Vagina (tissue), 2 donors: ENCODE measurements at regions not wholly inside any gene's neighbourhood (a gene's known extent, or its start where the extent isn't known, plus 50 kb on each side); places are given as distances from the start of the nearest gene placed in this dataset.

Experiments used
- DNase-seq, 2 donors: peaks; one replicate each; pipeline ENCODE4 v3.0.0-alpha.2; 2017; ENCODE audit errors: extremely low spot score in 2 of 2
- H3K27ac ChIP-seq: fragments of 200-600 bp; sonication (generic); one replicate; pipeline ENCODE4 v1.5.1; 2019
- H3K27me3 ChIP-seq: fragments of 200-600 bp; sonication (generic); one replicate; pipeline ENCODE4 v1.5.1; 2019
- H3K36me3 ChIP-seq, 2 donors: fragments of 200-600 bp; sonication (generic); one replicate each; pipeline ENCODE4 v1.5.1; 2017 to 2019
- H3K4me1 ChIP-seq: fragments of 200-600 bp; sonication (generic); one replicate; pipeline ENCODE4 v1.5.1; 2019
- H3K4me3 ChIP-seq, 2 donors: fragments of 200-600 bp; sonication (generic); 1 replicate in 1 of 2; 2 replicates in 1 of 2; pipeline ENCODE4 v1.5.1; 2016 to 2019
- H3K9me3 ChIP-seq: fragments of 200-600 bp; sonication (generic); one replicate; pipeline ENCODE4 v1.5.1; 2019
- POLR2A ChIP-seq, 2 donors: fragments of 450-650 bp; IDR thresholded peaks; one replicate each; pipeline ENCODE4 v1.6.1; 2017; ENCODE audit warnings: antibody characterized with exemption in 2 of 2, mild to moderate bottlenecking in 2 of 2, moderate library complexity in 2 of 2
- POLR2AphosphoS5 ChIP-seq, 2 donors: sonication (generic); formaldehyde crosslinking; IDR thresholded peaks; one replicate each; pipeline ENCODE4 v1.9.0; 2017; ENCODE audit warnings: antibody characterized with exemption in 2 of 2, mild to moderate bottlenecking in 2 of 2, low read depth in 1 of 2; ENCODE audit not compliant: insufficient read depth in 1 of 2
- intact Hi-C: fragments of 100-400 bp; cut with DNase I; formaldehyde crosslinking; loops from one replicate; pipeline ENCODE4 v1.15.1; 2023
- TF ChIP-seq, protein P1 (sequence below), 3 experiments: fragments of 450-650 bp in 2 of 3; fragments of 200-600 bp in 1 of 3; sonication (generic) in 1 of 3; IDR thresholded peaks; one replicate each; pipeline ENCODE4 v1.5.1; 2017 to 2019; ENCODE audit warnings: antibody characterized with exemption in 3 of 3, mild to moderate bottlenecking in 2 of 3, moderate library complexity in 2 of 3

DNA sequence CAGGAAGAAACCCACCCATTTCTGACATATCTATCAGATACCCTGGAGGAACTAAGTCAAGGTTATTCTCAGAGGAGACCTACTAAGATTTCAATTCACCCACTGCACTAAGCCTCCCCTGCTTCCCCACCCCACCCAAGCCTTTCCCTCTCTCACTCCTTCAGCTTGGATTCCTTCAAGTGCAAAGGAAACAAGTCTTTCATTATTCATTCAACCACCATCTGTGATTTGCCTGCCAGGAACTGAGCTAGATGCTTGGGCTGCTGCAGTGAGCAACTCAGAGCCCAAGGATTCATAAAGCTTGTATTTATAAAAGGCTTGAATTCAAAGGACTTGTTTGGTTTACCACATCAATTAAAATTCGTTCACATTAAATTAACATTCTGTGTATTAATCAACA is 161.3 kb downstream of the GXYLT1 start:
- Histone ChIP-seq H3K4me1 (no peaks in the 10 kb centered on the region), H3K9me3 (no peaks in the 10 kb centered on the region), H3K27me3 (no peaks in the 10 kb centered on the region), H3K4me3 (no peak overlapping the region), H3K36me3 (no peaks in the 10 kb centered on the region), H3K27ac (no peak overlapping the region)
- intact Hi-C loops: no loop called here
- no peak for DNase-seq
- TF ChIP-seq, protein P1, sequence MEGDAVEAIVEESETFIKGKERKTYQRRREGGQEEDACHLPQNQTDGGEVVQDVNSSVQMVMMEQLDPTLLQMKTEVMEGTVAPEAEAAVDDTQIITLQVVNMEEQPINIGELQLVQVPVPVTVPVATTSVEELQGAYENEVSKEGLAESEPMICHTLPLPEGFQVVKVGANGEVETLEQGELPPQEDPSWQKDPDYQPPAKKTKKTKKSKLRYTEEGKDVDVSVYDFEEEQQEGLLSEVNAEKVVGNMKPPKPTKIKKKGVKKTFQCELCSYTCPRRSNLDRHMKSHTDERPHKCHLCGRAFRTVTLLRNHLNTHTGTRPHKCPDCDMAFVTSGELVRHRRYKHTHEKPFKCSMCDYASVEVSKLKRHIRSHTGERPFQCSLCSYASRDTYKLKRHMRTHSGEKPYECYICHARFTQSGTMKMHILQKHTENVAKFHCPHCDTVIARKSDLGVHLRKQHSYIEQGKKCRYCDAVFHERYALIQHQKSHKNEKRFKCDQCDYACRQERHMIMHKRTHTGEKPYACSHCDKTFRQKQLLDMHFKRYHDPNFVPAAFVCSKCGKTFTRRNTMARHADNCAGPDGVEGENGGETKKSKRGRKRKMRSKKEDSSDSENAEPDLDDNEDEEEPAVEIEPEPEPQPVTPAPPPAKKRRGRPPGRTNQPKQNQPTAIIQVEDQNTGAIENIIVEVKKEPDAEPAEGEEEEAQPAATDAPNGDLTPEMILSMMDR (IDR thresholded peaks at IDR 0.05): no peak
- TF ChIP-seq POLR2A (IDR thresholded peaks at IDR 0.05): no peak
- TF ChIP-seq POLR2AphosphoS5 (IDR thresholded peaks at IDR 0.05; ENCODE audit: insufficient read depth in 1 of 2, low read depth in 1 of 2): no peak

DNA sequence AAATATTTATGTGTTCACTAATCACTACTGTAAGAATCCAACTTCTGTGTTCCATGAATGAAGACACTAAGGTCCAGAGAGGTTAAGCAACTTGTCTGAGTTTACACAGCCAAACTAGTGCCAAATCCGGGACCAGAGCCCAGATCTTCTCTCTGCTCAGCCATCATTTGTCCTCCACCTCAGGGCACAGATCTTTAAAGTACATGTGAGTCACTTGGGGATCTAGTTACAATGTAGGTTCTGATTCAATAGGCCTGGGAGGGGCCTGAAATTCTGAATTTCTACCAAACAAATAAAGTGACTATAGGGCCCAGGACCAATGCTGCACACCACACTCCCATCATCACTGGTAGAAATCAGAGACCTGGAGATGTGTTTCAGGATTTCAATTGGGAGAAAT is 162.9 kb downstream of the GXYLT1 start:
- TF ChIP-seq POLR2A (IDR thresholded peaks at IDR 0.05) (no peak), POLR2AphosphoS5 (IDR thresholded peaks at IDR 0.05; ENCODE audit: insufficient read depth in 1 of 2, low read depth in 1 of 2) (no peak)
- TF ChIP-seq, protein P1 (IDR thresholded peaks at IDR 0.05): no peak
- DNase-seq: no peak
- H3K4me1 ChIP-seq: no peaks in the 10 kb centered on the region
- H3K4me3 ChIP-seq: no peak overlapping the region
- H3K27ac ChIP-seq: no peak overlapping the region
- intact Hi-C loops: no loop called here
- no peaks in the 10 kb centered on the region for H3K9me3 ChIP-seq
- H3K27me3 ChIP-seq: no peaks in the 10 kb centered on the region
- H3K36me3 ChIP-seq: no peaks in the 10 kb centered on the region

DNA sequence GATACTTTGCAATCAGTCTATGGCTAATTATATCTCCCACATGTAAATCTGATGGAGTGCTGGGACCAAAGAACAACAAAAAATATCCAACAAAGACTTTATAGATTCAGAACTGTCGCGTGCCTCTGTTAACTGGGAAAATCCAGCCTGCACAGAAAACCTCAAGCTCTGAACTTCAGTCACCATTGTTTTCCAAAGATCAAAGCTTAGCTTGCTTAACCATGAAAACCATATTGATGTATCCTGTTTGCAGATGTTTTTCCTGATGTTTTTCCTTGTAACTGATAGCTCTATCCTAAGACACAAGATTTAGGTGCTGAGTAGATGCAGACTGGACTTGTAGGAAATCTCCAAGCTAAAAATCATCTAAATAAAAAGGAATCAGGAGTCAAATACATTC is 163.7 kb downstream of the GXYLT1 start:
- Histone ChIP-seq H3K4me1 (no peaks in the 10 kb centered on the region), H3K36me3 (no peaks in the 10 kb centered on the region), H3K27ac (no peak overlapping the region), H3K27me3 (no peaks in the 10 kb centered on the region), H3K4me3 (no peak overlapping the region), H3K9me3 (no peaks in the 10 kb centered on the region)
- no peak for DNase-seq
- no peak for TF ChIP-seq POLR2A (IDR thresholded peaks at IDR 0.05)
- TF ChIP-seq, protein P1 (IDR thresholded peaks at IDR 0.05): no peak
- no peak for TF ChIP-seq POLR2AphosphoS5 (IDR thresholded peaks at IDR 0.05; ENCODE audit: insufficient read depth in 1 of 2, low read depth in 1 of 2)
- intact Hi-C loops: no loop called here

- H3K27me3 ChIP-seq: no peaks in the 10 kb centered on the region
- H3K4me3 ChIP-seq: no peak overlapping the region
- no peak overlapping the region for H3K27ac ChIP-seq
- H3K36me3 ChIP-seq: no peaks in the 10 kb centered on the region
- DNase-seq: no peak
- H3K4me1 ChIP-seq: no peaks in the 10 kb centered on the region
- TF ChIP-seq POLR2AphosphoS5 (IDR thresholded peaks at IDR 0.05; ENCODE audit: insufficient read depth in 1 of 2, low read depth in 1 of 2) (no peak), POLR2A (IDR thresholded peaks at IDR 0.05) (no peak)
- TF ChIP-seq, protein P1 (IDR thresholded peaks at IDR 0.05): no peak
- intact Hi-C loops: no loop called here
- H3K9me3 ChIP-seq: no peaks in the 10 kb centered on the region
Observed at GRCh38 chr12:41980390-41980789, 164.3 kb downstream of the GXYLT1 start.

- TF ChIP-seq, protein P1 (IDR thresholded peaks at IDR 0.05): no peak
- TF ChIP-seq POLR2AphosphoS5 (IDR thresholded peaks at IDR 0.05; ENCODE audit: insufficient read depth in 1 of 2, low read depth in 1 of 2) (no peak), POLR2A (IDR thresholded peaks at IDR 0.05) (no peak)
- Histone ChIP-seq H3K27ac (no peak overlapping the region), H3K27me3 (no peaks in the 10 kb centered on the region), H3K4me3 (no peak overlapping the region), H3K36me3 (no peaks in the 10 kb centered on the region), H3K4me1 (no peaks in the 10 kb centered on the region), H3K9me3 (no peaks in the 10 kb centered on the region)
- DNase-seq: no peak
- intact Hi-C loops: no loop called here
Observed at GRCh38 chr12:41979574-41979973, 165.1 kb downstream of the GXYLT1 start.
